K562 (cell line): ENCODE measurements at regions not wholly inside any gene's neighbourhood (a gene's known extent, or its start where the extent isn't known, plus 50 kb on each side); places are given as distances from the start of the nearest gene placed in this dataset.

Experiments used
- ATAC-seq: fragments of 200-7000 bp; cut with Tn5 transposase; 3 replicates; pipeline ENCODE4 v1.9.1; 2020; ENCODE audit warnings: moderate library complexity
- BruUV-seq: library from RNA; stranded (reverse); fragments of 400-500 nt; replicated peaks from 2 replicates; lab custom pipeline; 2021; lab: Mats Ljungman, UMichigan
- CTCF ChIA-PET: fragments of 300-600 bp; formaldehyde crosslinking; extraction: SDS; loops from one replicate; lab custom pipeline; 2021; ENCODE audit warnings: low intra/inter-chr PET ratio; lab: Yijun Ruan, JAX
- POLR2A ChIA-PET: fragments of 300-600, 350-650 bp; sonication (Branson Sonifier 250); formaldehyde crosslinking; extraction: SDS; loops from one replicate; lab custom pipeline; 2021; ENCODE audit warnings: antibody characterized with exemption, inconsistent platforms; lab: Yijun Ruan, JAX
- DNase-seq, 4 experiments: peaks; one replicate each; pipeline versions ENCODE4 v3.0.0 to v3.0.0-alpha.2; 2011 to 2018; ENCODE audit warnings: low spot score in 3 of 4, mixed read lengths in 3 of 4; ENCODE audit errors: extremely low read depth in 1 of 4
- FAIRE-seq: peaks from 2 replicates; lab custom pipeline; 2011; peaks lifted over from hg19 to GRCh38; lab: Jason Lieb, UNC
- H2AFZ ChIP-seq: 2 replicates; pipeline ENCODE4 v1.6.0; 2011; ENCODE audit warnings: low read depth, low read length, control low read depth, inconsistent platforms
- H3K27ac ChIP-seq: fragments of 200-600 bp; 3 replicates; pipeline ENCODE4 v1.8.0; 2011; ENCODE audit warnings: low read depth, mild to moderate bottlenecking, control low read depth, inconsistent platforms, low read length, moderate library complexity, mixed read lengths; ENCODE audit errors: extremely low read depth
- H3K27me3 ChIP-seq, 2 experiments: fragments of 300-600 bp in 1 of 2; 2 replicates in 1 of 2; 3 replicates in 1 of 2; pipeline versions ENCODE4 v1.6.0 to v1.8.0; 2011; ENCODE audit warnings: inconsistent platforms in 2 of 2, low read length in 2 of 2, mild to moderate bottlenecking in 1 of 2, mixed read lengths in 1 of 2, moderate library complexity in 1 of 2; ENCODE audit not compliant: control insufficient read depth in 2 of 2, insufficient read depth in 2 of 2
- H3K36me3 ChIP-seq: fragments of 300-600 bp; 3 replicates; pipeline ENCODE4 v1.8.0; 2011; ENCODE audit warnings: mild to moderate bottlenecking, low read length, inconsistent platforms; ENCODE audit not compliant: control insufficient read depth, insufficient read depth
- H3K4me1 ChIP-seq, 2 experiments: fragments of 200-600 bp in 1 of 2; replicated peaks in 1 of 2; 2 replicates in 1 of 2; 3 replicates in 1 of 2; pipeline versions ENCODE4 v1.5.1 to v1.8.0; 2011; ENCODE audit warnings: inconsistent platforms in 2 of 2, low read length in 2 of 2, mild to moderate bottlenecking in 1 of 2, mixed read lengths in 1 of 2, moderate library complexity in 1 of 2; ENCODE audit not compliant: control insufficient read depth in 2 of 2, insufficient read depth in 2 of 2
- H3K4me2 ChIP-seq: 2 replicates; pipeline ENCODE4 v1.6.1; 2011; ENCODE audit warnings: low read length, control low read depth, inconsistent platforms, mixed read lengths; ENCODE audit not compliant: insufficient read depth
- H3K4me3 ChIP-seq: fragments of 200-600 bp; sonication (generic), shearing (Covaris generic); 2 replicates; pipeline ENCODE4 v1.5.1; 2016; ENCODE audit warnings: control low read depth, inconsistent platforms
- H3K79me2 ChIP-seq: fragments of 200-600 bp; 3 replicates; pipeline ENCODE4 v1.8.0; 2011; ENCODE audit warnings: low read length, inconsistent platforms; ENCODE audit not compliant: control insufficient read depth, insufficient read depth
- H3K9ac ChIP-seq, 2 experiments: 2 replicates each; pipeline versions ENCODE4 v1.6.0 to v1.6.1; 2011; ENCODE audit warnings: low read depth in 2 of 2, low read length in 2 of 2, control low read depth in 1 of 2, inconsistent platforms in 1 of 2, mild to moderate bottlenecking in 1 of 2, mixed read lengths in 1 of 2; ENCODE audit not compliant: insufficient read depth in 1 of 2
- H3K9me1 ChIP-seq: one replicate; pipeline ENCODE4 v1.6.0; 2011; ENCODE audit warnings: inconsistent platforms, mild to moderate bottlenecking, low read length, moderate library complexity; ENCODE audit not compliant: control insufficient read depth, insufficient read depth
- H3K9me3 ChIP-seq: replicated peaks from 2 replicates; pipeline ENCODE4 v1.5.1; 2011; ENCODE audit warnings: low read depth, low read length, inconsistent platforms; ENCODE audit not compliant: control insufficient read depth, insufficient read depth
- H4K20me1 ChIP-seq: replicated peaks from 2 replicates; pipeline ENCODE4 v1.6.1; 2011; ENCODE audit warnings: low read length, inconsistent platforms, mixed read lengths; ENCODE audit not compliant: control insufficient read depth, insufficient read depth
- CEBPG ChIP-seq, 3 experiments: fragments of 200-800 bp in 1 of 3; sonication (Bioruptor generic) in 1 of 3; sonication (generic) in 1 of 3; formaldehyde crosslinking in 1 of 3; IDR thresholded peaks in 2 of 3; conservative IDR thresholded peaks in 1 of 3; 2 replicates each; pipeline versions ENCODE4 v1.6.1 to v1.8.0; 2016 to 2022; ENCODE audit warnings: missing compliant biosample characterization in 2 of 3, missing genetic modification characterization in 2 of 3, mild to moderate bottlenecking in 1 of 3, missing genetic modification reagents in 1 of 3
- CREM ChIP-seq: IDR thresholded peaks from 2 replicates; pipeline ENCODE4 v1.6.1; 2014; ENCODE audit warnings: antibody characterized with exemption, low read depth
- CSDE1 ChIP-seq, 2 experiments: fragments of 450-650 bp; IDR thresholded peaks; 2 replicates each; pipeline ENCODE4 v1.6.1; 2016; ENCODE audit warnings: mild to moderate bottlenecking in 1 of 2
- DNMT1 ChIP-seq: fragments of 450-650 bp; IDR thresholded peaks from 2 replicates; pipeline ENCODE4 v1.6.1; 2016; ENCODE audit warnings: antibody characterized with exemption, mild to moderate bottlenecking
- FOXJ3 ChIP-seq: sonication (generic); formaldehyde crosslinking; IDR thresholded peaks from 2 replicates; pipeline ENCODE4 v1.4.0; 2020; ENCODE audit warnings: mild to moderate bottlenecking, missing genetic modification reagents
- HNRNPLL ChIP-seq: fragments of 200-400 bp; formaldehyde crosslinking; IDR thresholded peaks from 2 replicates; pipeline ENCODE4 v1.6.1; 2017; ENCODE audit warnings: low read length, low read depth, mild to moderate bottlenecking; ENCODE audit not compliant: poor library complexity, severe bottlenecking
- MIER1 ChIP-seq: fragments of 450-650 bp; IDR thresholded peaks from 2 replicates; pipeline ENCODE4 v1.6.1; 2016; ENCODE audit warnings: antibody characterized with exemption, mild to moderate bottlenecking, low read depth
- NEUROD1 ChIP-seq: fragments of 150-350 bp; IDR thresholded peaks from 2 replicates; pipeline ENCODE4 v1.6.1; 2014; ENCODE audit warnings: borderline replicate concordance, low read length, low read depth; ENCODE audit not compliant: partially characterized antibody
- PHF8 ChIP-seq: fragments of 200-600 bp; sonication (generic); IDR thresholded peaks from 2 replicates; pipeline ENCODE4 v1.6.1; 2012; ENCODE audit warnings: mixed run types, mild to moderate bottlenecking, inconsistent platforms, low read length, moderate library complexity, borderline replicate concordance
- RCOR1 ChIP-seq, 2 experiments: IDR thresholded peaks; 2 replicates each; pipeline ENCODE4 v1.6.1; 2012; ENCODE audit warnings: low read depth in 2 of 2, low read length in 2 of 2, borderline replicate concordance in 1 of 2, improper control_type of control experiment in 1 of 2
- SMARCC2 ChIP-seq: fragments of 450-650 bp; IDR thresholded peaks from 2 replicates; pipeline ENCODE4 v1.6.1; 2017; ENCODE audit warnings: antibody characterized with exemption, moderate library complexity, mild to moderate bottlenecking, low read depth
- SP2 ChIP-seq: IDR thresholded peaks from 2 replicates; pipeline ENCODE4 v1.6.1; 2011; ENCODE audit warnings: mild to moderate bottlenecking, low read depth, low read length, moderate library complexity; ENCODE audit not compliant: poor library complexity, severe bottlenecking; ENCODE audit errors: extremely low read depth
- STAT6 ChIP-seq: sonication (generic); formaldehyde crosslinking; IDR thresholded peaks from 2 replicates; pipeline ENCODE4 v1.8.1; 2023; ENCODE audit warnings: mild to moderate bottlenecking, missing genetic modification reagents
- YY1 ChIP-seq, 3 experiments: IDR thresholded peaks; 2 replicates each; pipeline ENCODE4 v1.6.1; 2011; ENCODE audit warnings: low read length in 2 of 3, mild to moderate bottlenecking in 2 of 3, moderate library complexity in 2 of 3, borderline replicate concordance in 1 of 3, control low read depth in 1 of 3, low read depth in 1 of 3; ENCODE audit not compliant: insufficient read depth in 3 of 3, insufficient replicate concordance in 2 of 3, control insufficient read depth in 1 of 3, insufficient read length in 1 of 3; ENCODE audit errors: extremely low read depth in 1 of 3
- ZFP1 ChIP-seq: fragments of 450-650 bp; formaldehyde crosslinking; IDR thresholded peaks from 2 replicates; pipeline ENCODE4 v1.4.0; 2020; ENCODE audit warnings: mild to moderate bottlenecking, mixed read lengths
- ZNF311 ChIP-seq: fragments of 250-450 bp; sonication (Bioruptor Pico); IDR thresholded peaks from 2 replicates; pipeline ENCODE4 v1.4.0; 2020; ENCODE audit warnings: mild to moderate bottlenecking, moderate library complexity
- ZNF79 ChIP-seq: fragments of 250-450 bp; sonication (Bioruptor Pico); IDR thresholded peaks from 2 replicates; pipeline ENCODE4 v1.4.0; 2020; ENCODE audit warnings: low read depth, mild to moderate bottlenecking, moderate library complexity
- WGBS: fragments of 100-300 bp; shearing (Covaris generic); methylation state at CpG from one replicate; pipeline ENCODE4 v1.1.6; 2016; ENCODE audit warnings: low coverage, mixed read lengths; ENCODE audit not compliant: insufficient coverage; ENCODE audit errors: missing lambda C conversion rate; 5-methylcytosine and 5-hydroxymethylcytosine counted together
- in situ Hi-C: fragments of 300-500 bp; cut with MboI; formaldehyde crosslinking; loops from 4 replicates; pipeline ENCODE4 v1.15.0; 2018; ENCODE audit warnings: inconsistent platforms, mixed read lengths
- intact Hi-C: fragments of 100-400 bp; cut with micrococcal nuclease; formaldehyde crosslinking; loops from 2 replicates; pipeline ENCODE4 v1.14.2; 2022

- intact Hi-C loops (no loop called here), in situ Hi-C loops (no loop called here)
- WGBS = 0% methylated on average over 2 of the region's 2 CpGs
- no TSS peak for BruUV-seq
- Histone ChIP-seq H3K27ac (no peak overlapping the region), H3K36me3 (no peaks in the 10 kb centered on the region), H3K27me3 (no peaks in the 10 kb centered on the region), H3K4me1 (no peaks in the 10 kb centered on the region), H3K9me1 (no peaks in the 10 kb centered on the region), H3K4me2 (no peak overlapping the region), H3K79me2 (no peaks in the 10 kb centered on the region), H2AFZ (no peak overlapping the region), H3K4me3 (no peak overlapping the region), H3K9me3 (no peaks in the 10 kb centered on the region), H4K20me1 (no peaks in the 10 kb centered on the region), H3K9ac (no peak overlapping the region)
- no peak for DNase-seq
- ChIA-PET CTCF (no interaction called here), POLR2A (no interaction called here)
- no peak for FAIRE-seq
- no peak for ATAC-seq
- TF ChIP-seq CSDE1 (IDR thresholded peaks at IDR 0.05) (no peak), SP2 (no peak), ZFP1 (CRISPR knock-in tag) (no peak), PHF8 (no peak), RCOR1 (IDR thresholded peaks at IDR 0.05; ENCODE audit: borderline replicate concordance in 1 of 2, low read depth in 2 of 2, low read length in 2 of 2) (no peak), HNRNPLL (no peak), CREM (no peak), DNMT1 (no peak), YY1 (IDR thresholded peaks at IDR 0.05; ENCODE audit: borderline replicate concordance in 1 of 3, control insufficient read depth in 1 of 3, extremely low read depth in 1 of 3, insufficient read depth in 3 of 3, insufficient read length in 1 of 3, insufficient replicate concordance in 2 of 3, low read depth in 1 of 3, low read length in 2 of 3) (no peak), SMARCC2 (no peak), ZNF311 (CRISPR knock-in tag) (no peak), NEUROD1 (no peak), CEBPG (CRISPR knock-in tag; IDR thresholded peaks at IDR 0.05) (no peak), CEBPG (tag; conservative IDR thresholded peaks at IDR 0.05 in 1 of 2, IDR thresholded peaks at IDR 0.05 in 1 of 2) (no peak), STAT6 (CRISPR knock-in tag) (no peak), FOXJ3 (no peak), MIER1 (no peak), ZNF79 (CRISPR knock-in tag) (no peak)
These were observed 70.5 kb upstream of the DAAM1 start for GRCh38 chr14:59117754-59118528.
